ENCODE measurements at regions not wholly inside any gene's neighbourhood (a gene's known extent, or its start where the extent isn't known, plus 50 kb on each side); places are given as distances from the start of the nearest gene placed in this dataset.

GRCh38 chr5:67311208-67311607 lies 114.6 kb upstream of the CD180 start:
- no peak overlapping the region for H3K27ac ChIP-seq (ENCODE audit: low read depth in 2 of 2, low read length in 1 of 2)
- no peak for DNase-seq
- H3K4me1 ChIP-seq (ENCODE audit: control insufficient read depth in 1 of 2, insufficient read depth in 2 of 2, low read depth in 1 of 2, low read length in 1 of 2), result peaks cover 0 to 17% of the 10 kb centered on the region in 2 experiments; a peak in 1 of 4 replicates
- no peaks in the 10 kb centered on the region for H3K27me3 ChIP-seq (ENCODE audit: insufficient read depth)
- no peak overlapping the region for H3K9ac ChIP-seq
- H2AFZ ChIP-seq (ENCODE audit: low read depth), result no peak overlapping the region
- ChIA-PET CTCF (interaction anchor here (1.1 kb wide), 1 partner anchor 20 kb away, joined by 3 read pairs; no protein-coding TSS in a partner anchor), POLR2A (no interaction called here)
- H3K79me2 ChIP-seq (ENCODE audit: insufficient read depth), result no peaks in the 10 kb centered on the region
- peaks cover 6% of the 10 kb centered on the region for H3F3A ChIP-seq (replicated peaks; ENCODE audit: insufficient read depth)
- no peaks in the 10 kb centered on the region for H3K9me2 ChIP-seq
- H3K4me2 ChIP-seq, result no peak overlapping the region
- WGBS (ENCODE audit: low lambda C conversion rate), result 50% methylated on average over 2 of the region's 2 CpGs
- no peak for TF ChIP-seq YY1 (IDR thresholded peaks at IDR 0.05; ENCODE audit: low read depth)
- H3K4me3 ChIP-seq (ENCODE audit: low read depth in 2 of 2, low read length in 1 of 2), result no peak overlapping the region
- H3K9me3 ChIP-seq, result no peaks in the 10 kb centered on the region
- H4K20me1 ChIP-seq (ENCODE audit: insufficient read depth), result no peaks in the 10 kb centered on the region
- no peaks in the 10 kb centered on the region for H3K36me3 ChIP-seq (replicated peaks in 1 of 2; ENCODE audit: control insufficient read depth in 1 of 2, insufficient read depth in 2 of 2, low read length in 1 of 2)

GRCh38 chr5:67310740-67311139 lies 114.1 kb upstream of the CD180 start:
- POLR2A ChIA-PET, result no interaction called here
- H3K9me3 ChIP-seq, result no peaks in the 10 kb centered on the region
- no peaks in the 10 kb centered on the region for H3K27me3 ChIP-seq (ENCODE audit: insufficient read depth)
- no peaks in the 10 kb centered on the region for H3K36me3 ChIP-seq (replicated peaks in 1 of 2; ENCODE audit: control insufficient read depth in 1 of 2, insufficient read depth in 2 of 2, low read length in 1 of 2)
- no peaks in the 10 kb centered on the region for H3K79me2 ChIP-seq (ENCODE audit: insufficient read depth)
- no peak for TF ChIP-seq SIN3A (IDR thresholded peaks at IDR 0.05; ENCODE audit: borderline replicate concordance, low read depth, low read length)
- no peak for TF ChIP-seq RCOR1 (IDR thresholded peaks at IDR 0.05; ENCODE audit: low read length)
- no peak overlapping the region for H3K9ac ChIP-seq
- H3K4me2 ChIP-seq, result no peak overlapping the region
- H3K4me3 ChIP-seq (ENCODE audit: low read depth in 2 of 2, low read length in 1 of 2), result no peak overlapping the region
- CTCF ChIA-PET, result no interaction called here
- H3F3A ChIP-seq (replicated peaks; ENCODE audit: insufficient read depth), result peaks cover 7% of the 10 kb centered on the region
- H3K4me1 ChIP-seq (ENCODE audit: control insufficient read depth in 1 of 2, insufficient read depth in 2 of 2, low read depth in 1 of 2, low read length in 1 of 2), result peaks cover 0 to 22% of the 10 kb centered on the region in 2 experiments; a peak in 1 of 4 replicates
- DNase-seq, result no peak
- H3K9me2 ChIP-seq, result no peaks in the 10 kb centered on the region
- H3K27ac ChIP-seq (ENCODE audit: low read depth in 2 of 2, low read length in 1 of 2), result no peak overlapping the region
- WGBS (ENCODE audit: low lambda C conversion rate), result 85% methylated on average over 2 of the region's 2 CpGs
- H4K20me1 ChIP-seq (ENCODE audit: insufficient read depth), result no peaks in the 10 kb centered on the region
- no peak overlapping the region for H2AFZ ChIP-seq (ENCODE audit: low read depth)

- H3K4me1 ChIP-seq (ENCODE audit: control insufficient read depth in 1 of 2, insufficient read depth in 2 of 2, low read depth in 1 of 2, low read length in 1 of 2), result peaks cover 0 to 26% of the 10 kb centered on the region in 2 experiments; a peak in 2 of 4 replicates
- H4K20me1 ChIP-seq (ENCODE audit: insufficient read depth), result no peaks in the 10 kb centered on the region
- no peaks in the 10 kb centered on the region for H3K36me3 ChIP-seq (replicated peaks in 1 of 2; ENCODE audit: control insufficient read depth in 1 of 2, insufficient read depth in 2 of 2, low read length in 1 of 2)
- no peak overlapping the region for H3K4me3 ChIP-seq (ENCODE audit: low read depth in 2 of 2, low read length in 1 of 2)
- no peak overlapping the region for H2AFZ ChIP-seq (ENCODE audit: low read depth)
- 52% methylated on average over 1 of the region's 1 CpG for WGBS (ENCODE audit: low lambda C conversion rate)
- no peaks in the 10 kb centered on the region for H3K9me3 ChIP-seq
- ChIA-PET CTCF (no interaction called here), POLR2A (no interaction called here)
- no peak overlapping the region for H3K9ac ChIP-seq
- TF ChIP-seq FOXM1 (IDR thresholded peaks at IDR 0.05; ENCODE audit: low read depth) (no peak), CHD2 (IDR thresholded peaks at IDR 0.05; ENCODE audit: low read length, partially characterized antibody) (no peak), POLR2AphosphoS5 (IDR thresholded peaks at IDR 0.05; ENCODE audit: low read depth, low read length) (no peak), FOXJ3 (CRISPR knock-in tag; IDR thresholded peaks at IDR 0.05) (no peak), RAD21 (IDR thresholded peaks at IDR 0.05; ENCODE audit: low read length) (no peak)
- no peak overlapping the region for H3K27ac ChIP-seq (ENCODE audit: low read depth in 2 of 2, low read length in 1 of 2)
- peaks cover 12% of the 10 kb centered on the region for H3F3A ChIP-seq (replicated peaks; ENCODE audit: insufficient read depth)
- H3K9me2 ChIP-seq, result no peaks in the 10 kb centered on the region
- H3K79me2 ChIP-seq (ENCODE audit: insufficient read depth), result no peaks in the 10 kb centered on the region
- H3K4me2 ChIP-seq, result no peak overlapping the region
- no peaks in the 10 kb centered on the region for H3K27me3 ChIP-seq (ENCODE audit: insufficient read depth)
- no peak for DNase-seq
Measured at GRCh38 chr5:67310169-67310568, 113.6 kb upstream of the CD180 start.
